SK-N-MC (cell line): ENCODE measurements at regions not wholly inside any gene's neighbourhood (a gene's known extent, or its start where the extent isn't known, plus 50 kb on each side); places are given as distances from the start of the nearest gene placed in this dataset.

Experiments used
- EZH2 ChIP-seq: fragments of 200-600 bp; sonication (generic); IDR thresholded peaks from one replicate; pipeline ENCODE4 v1.6.1; 2017; ENCODE audit warnings: antibody characterized with exemption
- POLR2AphosphoS5 ChIP-seq: IDR thresholded peaks from 2 replicates; pipeline ENCODE4 v1.6.1; 2012; ENCODE audit warnings: mild to moderate bottlenecking, low read depth, low read length, borderline replicate concordance

GRCh38 chr1:233732206-233732605 lies 118.3 kb downstream of the KCNK1 start:
- TF ChIP-seq EZH2, result no peak
- TF ChIP-seq POLR2AphosphoS5, result no peak
